Tibial artery (tissue), 4 donors: ENCODE measurements at regions not wholly inside any gene's neighbourhood (a gene's known extent, or its start where the extent isn't known, plus 50 kb on each side); places are given as distances from the start of the nearest gene placed in this dataset.
"Not testable (repeated sequence)": the region's sequence is repeated elsewhere in the genome, so short reads cannot be mapped to it uniquely, and the experiment has no call there.

Source experiments
- DNase-seq, 2 donors: peaks; one replicate each; pipeline ENCODE4 v3.0.0-alpha.2; 2019
- H3K27ac ChIP-seq, 2 donors: fragments of 200-600 bp; sonication (generic) in 1 of 2; 1 replicate in 1 of 2; 2 replicates in 1 of 2; pipeline ENCODE4 v1.5.1; 2018 to 2019; ENCODE audit warnings: mild to moderate bottlenecking in 1 of 2
- H3K27me3 ChIP-seq, 2 donors: fragments of 200-600 bp; sonication (generic) in 1 of 2; one replicate each; pipeline versions ENCODE4 v1.5.1 to v1.6.0; 2016 to 2019
- H3K36me3 ChIP-seq, 3 donors: fragments of 200-600 bp; sonication (generic) in 2 of 3; one replicate each; pipeline ENCODE4 v1.5.1; 2016 to 2019; ENCODE audit warnings: mild to moderate bottlenecking in 2 of 3
- H3K4me1 ChIP-seq, 4 donors: fragments of 200-600 bp; sonication (generic) in 2 of 4; 1 replicate in 3 of 4; 2 replicates in 1 of 4; pipeline ENCODE4 v1.5.1; 2016 to 2019
- H3K4me3 ChIP-seq, 2 donors: fragments of 200-600 bp; sonication (generic) in 1 of 2; 1 replicate in 1 of 2; 2 replicates in 1 of 2; pipeline ENCODE4 v1.5.1; 2018 to 2019; ENCODE audit warnings: mild to moderate bottlenecking in 2 of 2
- H3K9me3 ChIP-seq, 3 donors: fragments of 200-600 bp; sonication (generic) in 1 of 3; one replicate each; pipeline ENCODE4 v1.5.1; 2016 to 2019
- intact Hi-C: fragments of 100-400 bp; cut with DNase I; formaldehyde crosslinking; loops from one replicate; pipeline ENCODE4 v1.15.0; 2023; ENCODE audit warnings: low total_unique reads
- TF ChIP-seq, protein P1 (sequence below), 2 experiments: fragments of 200-600 bp in 1 of 2; fragments of 450-650 bp in 1 of 2; IDR thresholded peaks; one replicate each; pipeline ENCODE4 v1.5.1; 2017 to 2019; ENCODE audit warnings: antibody characterized with exemption in 2 of 2, mild to moderate bottlenecking in 1 of 2, moderate library complexity in 1 of 2

DNA sequence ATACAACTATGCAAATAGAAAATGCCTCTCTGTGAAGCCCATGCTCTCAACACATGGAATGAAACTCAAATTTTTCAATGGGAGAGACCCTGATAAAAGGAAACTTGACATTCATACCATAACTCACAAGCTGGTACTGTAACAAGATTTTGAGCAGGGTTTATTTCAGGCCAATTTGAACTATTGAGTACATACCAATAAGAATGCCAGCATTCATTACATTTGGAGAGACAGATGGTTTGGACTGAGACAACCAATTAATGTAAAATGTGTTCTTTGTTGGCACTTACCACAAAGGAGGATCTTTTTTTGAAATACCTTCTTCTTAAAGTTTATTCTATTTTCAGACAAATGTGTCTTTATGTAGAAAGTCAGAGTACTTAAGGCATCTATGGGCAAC lies 1357.0 kb upstream of the GOT2 start:
- H3K27ac ChIP-seq = no peak overlapping the region
- no peak for DNase-seq
- no peaks in the 10 kb centered on the region for H3K27me3 ChIP-seq
- no peak overlapping the region for H3K4me3 ChIP-seq
- TF ChIP-seq, protein P1, sequence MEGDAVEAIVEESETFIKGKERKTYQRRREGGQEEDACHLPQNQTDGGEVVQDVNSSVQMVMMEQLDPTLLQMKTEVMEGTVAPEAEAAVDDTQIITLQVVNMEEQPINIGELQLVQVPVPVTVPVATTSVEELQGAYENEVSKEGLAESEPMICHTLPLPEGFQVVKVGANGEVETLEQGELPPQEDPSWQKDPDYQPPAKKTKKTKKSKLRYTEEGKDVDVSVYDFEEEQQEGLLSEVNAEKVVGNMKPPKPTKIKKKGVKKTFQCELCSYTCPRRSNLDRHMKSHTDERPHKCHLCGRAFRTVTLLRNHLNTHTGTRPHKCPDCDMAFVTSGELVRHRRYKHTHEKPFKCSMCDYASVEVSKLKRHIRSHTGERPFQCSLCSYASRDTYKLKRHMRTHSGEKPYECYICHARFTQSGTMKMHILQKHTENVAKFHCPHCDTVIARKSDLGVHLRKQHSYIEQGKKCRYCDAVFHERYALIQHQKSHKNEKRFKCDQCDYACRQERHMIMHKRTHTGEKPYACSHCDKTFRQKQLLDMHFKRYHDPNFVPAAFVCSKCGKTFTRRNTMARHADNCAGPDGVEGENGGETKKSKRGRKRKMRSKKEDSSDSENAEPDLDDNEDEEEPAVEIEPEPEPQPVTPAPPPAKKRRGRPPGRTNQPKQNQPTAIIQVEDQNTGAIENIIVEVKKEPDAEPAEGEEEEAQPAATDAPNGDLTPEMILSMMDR (IDR thresholded peaks at IDR 0.05) = no peak
- no peaks in the 10 kb centered on the region for H3K9me3 ChIP-seq
- no peaks in the 10 kb centered on the region for H3K36me3 ChIP-seq
- no peaks in the 10 kb centered on the region for H3K4me1 ChIP-seq
- intact Hi-C loops = no loop called here

DNA sequence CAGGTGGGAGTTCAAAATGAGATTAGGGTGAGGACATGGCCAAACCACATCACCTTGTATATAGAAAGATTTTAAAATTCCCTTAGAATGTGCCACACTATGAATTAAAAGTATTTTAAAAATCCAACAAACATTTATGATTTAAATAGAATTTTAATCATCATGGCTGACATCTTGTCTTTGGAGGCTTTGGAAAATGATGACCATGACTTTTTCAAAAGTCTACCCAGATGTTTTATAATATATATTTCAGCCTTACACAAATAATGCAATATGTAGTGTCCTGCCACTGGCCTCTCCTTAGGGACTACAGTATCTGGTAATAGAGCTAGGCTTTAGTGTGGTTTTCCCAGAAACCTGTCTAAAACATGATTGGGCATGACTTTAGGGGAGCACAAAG lies 1353.4 kb upstream of the GOT2 start:
- no peaks in the 10 kb centered on the region for H3K27me3 ChIP-seq
- no peak for DNase-seq
- H3K36me3 ChIP-seq = no peaks in the 10 kb centered on the region
- H3K4me3 ChIP-seq = no peak overlapping the region
- no peaks in the 10 kb centered on the region for H3K9me3 ChIP-seq
- no peak overlapping the region for H3K27ac ChIP-seq
- intact Hi-C loops = no loop called here
- TF ChIP-seq, protein P1 (IDR thresholded peaks at IDR 0.05) = no peak
- H3K4me1 ChIP-seq = no peaks in the 10 kb centered on the region

DNA sequence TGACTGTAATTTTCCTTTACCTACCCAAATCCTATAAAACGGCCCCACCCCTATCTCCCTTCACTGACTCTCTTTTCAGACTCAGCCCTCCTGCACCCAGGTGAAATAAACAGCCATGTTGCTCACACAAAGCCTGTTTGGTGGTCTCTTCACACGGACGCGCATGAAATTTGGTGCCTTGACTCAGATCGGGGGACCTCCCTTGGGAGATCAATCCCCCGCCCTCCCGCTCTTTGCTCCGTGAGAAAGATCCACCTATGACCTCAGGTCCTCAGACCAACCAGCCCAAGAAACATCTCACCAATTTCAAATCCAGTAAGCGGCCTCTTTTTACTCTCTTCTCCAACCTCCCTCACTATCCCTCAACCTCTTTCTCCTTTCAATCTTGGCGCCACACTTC lies 1344.7 kb upstream of the GOT2 start:
- H3K27me3 ChIP-seq, intact Hi-C loops, H3K9me3 ChIP-seq, H3K36me3 ChIP-seq, DNase-seq, H3K4me1 ChIP-seq, H3K27ac ChIP-seq, H3K4me3 ChIP-seq: not testable (repeated sequence)

DNA sequence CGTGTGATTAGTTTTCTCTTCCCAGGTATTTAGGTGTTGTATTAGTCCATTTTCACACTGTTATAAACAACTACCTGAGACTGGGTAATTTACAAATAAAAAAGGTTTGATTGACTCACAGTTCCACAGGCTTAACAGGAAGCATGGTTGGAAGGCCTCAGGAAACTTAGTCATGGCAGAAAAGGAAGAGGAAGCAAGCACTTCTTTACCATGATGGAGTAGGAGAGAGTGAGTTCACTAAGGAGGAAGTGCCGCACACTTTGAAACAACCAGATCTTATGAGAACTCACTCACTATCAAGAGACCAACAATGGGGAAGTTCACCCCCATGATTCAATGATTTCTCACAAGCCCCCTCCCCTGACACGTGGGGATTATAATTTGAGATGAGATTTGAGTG lies 1343.7 kb upstream of the GOT2 start:
- DNase-seq = no peak
- no peak overlapping the region for H3K27ac ChIP-seq
- no peaks in the 10 kb centered on the region for H3K27me3 ChIP-seq
- no peaks in the 10 kb centered on the region for H3K4me1 ChIP-seq
- no peaks in the 10 kb centered on the region for H3K9me3 ChIP-seq
- intact Hi-C loops = no loop called here
- H3K36me3 ChIP-seq = no peaks in the 10 kb centered on the region
- no peak overlapping the region for H3K4me3 ChIP-seq
- TF ChIP-seq, protein P1 (IDR thresholded peaks at IDR 0.05) = no peak

DNA sequence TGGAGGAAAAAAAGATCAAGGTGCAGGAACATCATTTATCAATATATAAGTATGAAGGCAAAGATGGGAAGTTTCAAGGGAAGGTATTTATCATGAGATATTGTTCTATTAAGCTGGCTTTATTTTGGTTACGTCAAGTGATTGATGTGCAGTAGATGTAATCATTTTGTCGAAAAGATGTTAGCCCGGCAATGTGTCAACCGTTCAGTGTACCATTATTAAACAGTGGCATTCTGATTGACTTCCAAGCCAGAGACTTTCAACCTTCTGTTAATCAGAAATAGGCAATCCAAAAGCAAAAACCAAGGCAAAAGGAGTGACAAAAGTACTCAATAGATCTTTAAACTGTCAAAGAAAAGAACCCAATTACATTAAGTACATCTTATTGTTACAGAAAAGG lies 1340.3 kb upstream of the GOT2 start:
- intact Hi-C loops = no loop called here
- DNase-seq = no peak
- TF ChIP-seq, protein P1 (IDR thresholded peaks at IDR 0.05) = no peak
- Histone ChIP-seq H3K4me3 (no peak overlapping the region), H3K4me1 (no peaks in the 10 kb centered on the region), H3K27me3 (no peaks in the 10 kb centered on the region), H3K9me3 (no peaks in the 10 kb centered on the region), H3K27ac (no peak overlapping the region), H3K36me3 (no peaks in the 10 kb centered on the region)

DNA sequence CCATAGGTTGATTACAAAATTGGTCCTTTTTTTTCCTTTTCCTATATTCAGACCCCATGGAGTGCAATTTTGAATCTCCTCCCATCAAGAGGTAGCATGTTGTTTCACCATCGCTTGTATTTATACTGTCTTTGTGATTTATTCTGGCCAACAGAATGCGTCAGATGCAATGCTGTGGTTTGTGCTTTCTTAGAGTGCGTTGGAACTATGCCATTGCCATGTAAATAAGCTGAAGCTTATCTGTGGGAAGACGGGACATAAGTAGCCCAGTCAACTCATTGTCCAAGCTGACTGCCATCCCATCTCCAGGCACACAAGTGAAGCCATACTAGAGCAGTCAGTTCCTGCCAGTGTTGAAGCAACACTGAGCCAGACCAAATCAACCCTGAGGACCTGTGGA lies 1339.3 kb upstream of the GOT2 start:
- H3K4me3 ChIP-seq = no peak overlapping the region
- no peak for DNase-seq
- H3K27ac ChIP-seq = no peak overlapping the region
- H3K27me3 ChIP-seq = no peaks in the 10 kb centered on the region
- no peaks in the 10 kb centered on the region for H3K9me3 ChIP-seq
- TF ChIP-seq, protein P1 (IDR thresholded peaks at IDR 0.05) = no peak
- intact Hi-C loops = no loop called here
- no peaks in the 10 kb centered on the region for H3K4me1 ChIP-seq
- H3K36me3 ChIP-seq = no peaks in the 10 kb centered on the region
